NCI-H460 (cell line): ENCODE measurements at regions not wholly inside any gene's neighbourhood (a gene's known extent, or its start where the extent isn't known, plus 50 kb on each side); places are given as distances from the start of the nearest gene placed in this dataset.
"Not testable (repeated sequence)": the region's sequence is repeated elsewhere in the genome, so short reads cannot be mapped to it uniquely, and the experiment has no call there.

Experiments used
- DNase-seq: peaks from one replicate; pipeline ENCODE4 v3.0.0-alpha.2; 2016; ENCODE audit warnings: low read depth; ENCODE audit errors: extremely low read depth

GRCh38 chr13:83825676-83826075 lies 56.6 kb downstream of the SLITRK1 start:
- no peak for DNase-seq

GRCh38 chr13:83824560-83824959 lies 57.7 kb downstream of the SLITRK1 start:
- no peak for DNase-seq

GRCh38 chr13:83824120-83824519 lies 58.2 kb downstream of the SLITRK1 start:
- no peak for DNase-seq

- no peak for DNase-seq
Measured at GRCh38 chr13:83819611-83820010, 62.7 kb downstream of the SLITRK1 start.

- no peak for DNase-seq
Measured at GRCh38 chr13:83819156-83819555, 63.1 kb downstream of the SLITRK1 start.

- DNase-seq = no peak
Measured at GRCh38 chr13:83816081-83816480, 66.2 kb downstream of the SLITRK1 start.

- DNase-seq = no peak
Measured at GRCh38 chr13:83815598-83815997, 66.7 kb downstream of the SLITRK1 start.

GRCh38 chr13:83810136-83810535 lies 72.1 kb downstream of the SLITRK1 start:
- DNase-seq = no peak

GRCh38 chr13:83804356-83804962 lies 77.8 kb downstream of the SLITRK1 start:
- DNase-seq = no peak

- no peak for DNase-seq
Measured at GRCh38 chr13:83798731-83799130, 83.5 kb downstream of the SLITRK1 start.

GRCh38 chr13:83796364-83796763 lies 85.9 kb downstream of the SLITRK1 start:
- no peak for DNase-seq

- no peak for DNase-seq
Measured at GRCh38 chr13:83794583-83794982, 87.7 kb downstream of the SLITRK1 start.

GRCh38 chr13:83780227-83780626 lies 102.0 kb downstream of the SLITRK1 start:
- DNase-seq = no peak

- DNase-seq = peak; percentile 2
Measured at GRCh38 chr13:83773961-83774360, 108.3 kb downstream of the SLITRK1 start.

GRCh38 chr13:83765796-83766195 lies 116.5 kb downstream of the SLITRK1 start:
- DNase-seq = no peak

- DNase-seq = no peak
Measured at GRCh38 chr13:83761631-83762030, 120.6 kb downstream of the SLITRK1 start.

GRCh38 chr13:83755210-83755609 lies 127.1 kb downstream of the SLITRK1 start:
- DNase-seq = not testable (repeated sequence)

- DNase-seq = no peak
Measured at GRCh38 chr13:83753912-83754624, 128.2 kb downstream of the SLITRK1 start.

- no peak for DNase-seq
Measured at GRCh38 chr13:83752141-83752540, 130.1 kb downstream of the SLITRK1 start.

GRCh38 chr13:83740622-83741021 lies 141.7 kb downstream of the SLITRK1 start:
- DNase-seq = no peak

- no peak for DNase-seq
Measured at GRCh38 chr13:83738407-83738806, 143.9 kb downstream of the SLITRK1 start.

- no peak for DNase-seq
Measured at GRCh38 chr13:83733293-83733692, 149.0 kb downstream of the SLITRK1 start.

GRCh38 chr13:83732755-83733154 lies 149.5 kb downstream of the SLITRK1 start:
- no peak for DNase-seq
